ENCODE measurements at regions not wholly inside any gene's neighbourhood (a gene's known extent, or its start where the extent isn't known, plus 50 kb on each side); places are given as distances from the start of the nearest gene placed in this dataset.

DNA sequence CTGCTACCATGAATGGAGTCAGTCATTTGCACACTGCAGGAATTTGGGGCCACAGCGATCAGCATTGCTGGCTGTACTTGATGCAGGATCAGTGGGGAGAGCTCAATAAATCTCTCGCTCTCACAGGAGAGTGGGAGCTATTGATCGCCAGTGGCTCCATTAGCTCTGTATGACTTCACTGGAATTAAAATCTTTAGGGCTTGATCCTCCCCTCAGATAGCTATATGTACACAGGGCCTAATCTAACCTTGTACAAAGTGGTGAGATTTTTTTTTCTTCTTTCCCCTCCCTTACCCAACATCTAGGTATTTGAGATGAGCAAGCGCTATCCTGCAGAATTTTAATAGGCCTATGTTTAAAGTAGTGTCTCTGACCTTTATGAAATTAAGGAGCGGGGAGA lies 84.9 kb downstream of the IZUMO3 start:
- DNase-seq (ENCODE audit: low read depth): no peak
- H3K4me3 ChIP-seq (ENCODE audit: low read depth, low read length): no peak overlapping the region
- TF ChIP-seq, protein P1, sequence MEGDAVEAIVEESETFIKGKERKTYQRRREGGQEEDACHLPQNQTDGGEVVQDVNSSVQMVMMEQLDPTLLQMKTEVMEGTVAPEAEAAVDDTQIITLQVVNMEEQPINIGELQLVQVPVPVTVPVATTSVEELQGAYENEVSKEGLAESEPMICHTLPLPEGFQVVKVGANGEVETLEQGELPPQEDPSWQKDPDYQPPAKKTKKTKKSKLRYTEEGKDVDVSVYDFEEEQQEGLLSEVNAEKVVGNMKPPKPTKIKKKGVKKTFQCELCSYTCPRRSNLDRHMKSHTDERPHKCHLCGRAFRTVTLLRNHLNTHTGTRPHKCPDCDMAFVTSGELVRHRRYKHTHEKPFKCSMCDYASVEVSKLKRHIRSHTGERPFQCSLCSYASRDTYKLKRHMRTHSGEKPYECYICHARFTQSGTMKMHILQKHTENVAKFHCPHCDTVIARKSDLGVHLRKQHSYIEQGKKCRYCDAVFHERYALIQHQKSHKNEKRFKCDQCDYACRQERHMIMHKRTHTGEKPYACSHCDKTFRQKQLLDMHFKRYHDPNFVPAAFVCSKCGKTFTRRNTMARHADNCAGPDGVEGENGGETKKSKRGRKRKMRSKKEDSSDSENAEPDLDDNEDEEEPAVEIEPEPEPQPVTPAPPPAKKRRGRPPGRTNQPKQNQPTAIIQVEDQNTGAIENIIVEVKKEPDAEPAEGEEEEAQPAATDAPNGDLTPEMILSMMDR (IDR thresholded peaks at IDR 0.05; ENCODE audit: control insufficient read depth, extremely low read depth, insufficient read depth): no peak

DNA sequence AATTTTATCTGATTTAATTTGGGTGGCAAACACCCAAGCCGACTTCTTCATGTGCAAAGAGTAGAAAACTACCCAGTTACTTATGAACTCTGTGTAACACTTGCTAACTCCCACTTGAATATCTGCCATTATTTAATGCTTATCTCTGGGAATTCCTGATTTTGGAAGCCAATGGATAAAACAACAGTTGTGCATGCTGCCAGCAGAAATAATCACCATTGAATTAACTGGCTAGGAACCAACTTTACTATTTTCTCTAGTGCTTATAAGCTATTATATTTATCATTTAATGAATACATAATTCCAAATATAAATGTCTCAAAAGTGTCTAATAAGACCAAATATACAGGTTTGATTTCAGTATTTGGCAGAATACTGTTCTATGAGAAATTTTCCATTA lies 85.7 kb downstream of the IZUMO3 start:
- no peak for DNase-seq (ENCODE audit: low read depth)
- TF ChIP-seq, protein P1 (IDR thresholded peaks at IDR 0.05; ENCODE audit: control insufficient read depth, extremely low read depth, insufficient read depth): no peak
- H3K4me3 ChIP-seq (ENCODE audit: low read depth, low read length): no peak overlapping the region

DNA sequence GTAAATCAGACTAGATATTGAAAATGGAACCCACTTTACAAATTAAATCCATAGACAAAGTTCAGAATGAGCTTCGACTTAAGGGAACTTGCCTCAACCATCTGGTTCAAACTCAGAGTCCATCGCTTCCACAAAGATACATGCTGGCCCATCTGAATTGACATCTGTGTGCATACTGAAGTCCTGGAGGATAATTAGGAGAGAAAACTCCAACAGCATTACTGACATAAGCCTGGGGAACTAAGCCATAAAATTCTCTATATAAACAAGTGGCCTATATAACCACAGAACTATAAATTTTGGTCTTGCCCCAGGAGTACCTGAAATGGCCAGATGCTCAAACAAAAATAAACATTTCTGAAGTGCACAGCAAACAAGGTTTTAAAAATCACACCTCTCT lies 94.4 kb downstream of the IZUMO3 start:
- no peak overlapping the region for H3K4me3 ChIP-seq (ENCODE audit: low read depth, low read length)
- peak; percentile 42 for DNase-seq (ENCODE audit: low read depth)
- TF ChIP-seq, protein P1 (IDR thresholded peaks at IDR 0.05; ENCODE audit: control insufficient read depth, extremely low read depth, insufficient read depth): no peak

DNA sequence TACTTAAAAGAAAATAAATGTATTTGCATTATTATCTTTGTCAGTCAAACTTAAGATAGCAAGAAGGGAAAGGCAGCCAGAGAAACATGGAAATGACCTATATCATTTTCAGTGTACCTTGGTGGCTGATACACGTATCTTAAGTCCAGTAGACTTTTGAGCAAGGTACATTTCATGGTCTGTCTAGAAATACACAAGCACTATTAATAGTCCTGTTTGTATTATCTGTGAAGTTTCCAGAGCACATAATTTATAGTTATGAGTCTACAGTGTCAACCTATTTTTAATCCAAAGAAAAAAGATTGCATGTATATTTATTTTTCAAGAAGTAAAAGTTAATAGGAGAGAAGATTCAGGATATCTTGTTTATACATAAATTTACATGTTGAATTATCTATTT lies 95.7 kb downstream of the IZUMO3 start:
- TF ChIP-seq, protein P1 (IDR thresholded peaks at IDR 0.05; ENCODE audit: control insufficient read depth, extremely low read depth, insufficient read depth): no peak
- H3K4me3 ChIP-seq (ENCODE audit: low read depth, low read length): no peak overlapping the region
- DNase-seq (ENCODE audit: low read depth): no peak

DNA sequence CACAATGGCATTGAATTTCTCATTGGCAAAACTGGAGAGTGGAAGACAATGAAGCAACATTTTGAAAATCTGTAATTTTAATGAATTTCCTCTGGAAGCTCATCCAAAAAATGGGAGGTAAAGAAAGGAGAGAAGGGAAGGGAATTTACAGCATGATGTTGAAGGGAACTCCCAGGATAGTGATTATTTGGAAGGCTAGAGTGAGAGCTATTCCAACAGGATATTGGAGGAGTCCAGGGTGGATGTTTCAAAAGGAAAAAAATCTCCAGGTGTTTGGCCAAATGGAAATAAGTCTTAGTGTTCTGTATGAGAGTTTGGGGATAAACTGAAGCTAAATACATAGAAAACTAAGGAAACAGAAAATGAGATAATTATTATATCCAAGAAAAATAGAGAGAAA lies 106.2 kb downstream of the IZUMO3 start:
- no peak overlapping the region for H3K4me3 ChIP-seq (ENCODE audit: low read depth, low read length)
- DNase-seq (ENCODE audit: low read depth): no peak
- TF ChIP-seq, protein P1 (IDR thresholded peaks at IDR 0.05; ENCODE audit: control insufficient read depth, extremely low read depth, insufficient read depth): no peak

DNA sequence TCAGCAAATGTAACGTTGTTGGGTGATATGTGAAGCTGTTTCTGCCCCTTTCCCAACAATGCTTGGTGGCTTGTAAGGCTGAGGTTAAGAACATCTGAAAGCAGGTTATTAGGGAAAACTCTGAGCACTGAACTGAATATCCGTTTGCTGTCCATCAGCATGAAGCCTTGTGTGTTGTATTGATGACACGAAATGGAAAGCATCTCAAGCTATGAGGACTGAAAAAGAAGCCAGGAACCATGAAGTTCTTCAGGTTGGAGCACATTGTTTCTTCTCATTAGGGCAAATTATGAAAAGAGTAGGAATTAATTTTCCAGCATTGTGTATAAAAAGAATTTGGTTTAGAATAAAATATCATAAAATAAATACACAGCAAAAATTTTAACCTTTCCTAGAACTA lies 106.8 kb downstream of the IZUMO3 start:
- DNase-seq (ENCODE audit: low read depth): no peak
- no peak overlapping the region for H3K4me3 ChIP-seq (ENCODE audit: low read depth, low read length)
- TF ChIP-seq, protein P1 (IDR thresholded peaks at IDR 0.05; ENCODE audit: control insufficient read depth, extremely low read depth, insufficient read depth): no peak

DNA sequence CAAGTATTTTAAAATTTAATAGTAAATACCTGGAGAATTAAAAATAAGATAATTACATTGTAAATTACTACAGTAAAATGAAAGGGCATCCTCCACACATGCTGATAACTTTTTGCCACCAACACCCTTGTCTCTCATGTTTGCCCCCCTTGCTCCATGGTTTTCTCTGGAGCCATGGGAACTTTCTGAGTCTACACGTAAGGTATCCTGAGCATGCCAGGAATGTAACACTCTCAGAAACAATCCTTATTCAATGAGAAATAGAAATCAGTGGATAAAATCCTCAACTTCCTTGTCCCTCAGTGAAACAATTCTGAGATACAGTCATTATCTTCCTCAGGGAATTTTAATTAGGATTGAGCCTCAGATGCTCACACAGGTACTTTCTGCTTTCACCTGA lies 108.9 kb downstream of the IZUMO3 start:
- TF ChIP-seq, protein P1 (IDR thresholded peaks at IDR 0.05; ENCODE audit: control insufficient read depth, extremely low read depth, insufficient read depth): no peak
- no peak overlapping the region for H3K4me3 ChIP-seq (ENCODE audit: low read depth, low read length)
- DNase-seq (ENCODE audit: low read depth): no peak
